ENCODE measurements at regions not wholly inside any gene's neighbourhood (a gene's known extent, or its start where the extent isn't known, plus 50 kb on each side); places are given as distances from the start of the nearest gene placed in this dataset.
A peak's percentile ranks its signal among the peaks of the same experiment; 100 is the strongest.

DNA sequence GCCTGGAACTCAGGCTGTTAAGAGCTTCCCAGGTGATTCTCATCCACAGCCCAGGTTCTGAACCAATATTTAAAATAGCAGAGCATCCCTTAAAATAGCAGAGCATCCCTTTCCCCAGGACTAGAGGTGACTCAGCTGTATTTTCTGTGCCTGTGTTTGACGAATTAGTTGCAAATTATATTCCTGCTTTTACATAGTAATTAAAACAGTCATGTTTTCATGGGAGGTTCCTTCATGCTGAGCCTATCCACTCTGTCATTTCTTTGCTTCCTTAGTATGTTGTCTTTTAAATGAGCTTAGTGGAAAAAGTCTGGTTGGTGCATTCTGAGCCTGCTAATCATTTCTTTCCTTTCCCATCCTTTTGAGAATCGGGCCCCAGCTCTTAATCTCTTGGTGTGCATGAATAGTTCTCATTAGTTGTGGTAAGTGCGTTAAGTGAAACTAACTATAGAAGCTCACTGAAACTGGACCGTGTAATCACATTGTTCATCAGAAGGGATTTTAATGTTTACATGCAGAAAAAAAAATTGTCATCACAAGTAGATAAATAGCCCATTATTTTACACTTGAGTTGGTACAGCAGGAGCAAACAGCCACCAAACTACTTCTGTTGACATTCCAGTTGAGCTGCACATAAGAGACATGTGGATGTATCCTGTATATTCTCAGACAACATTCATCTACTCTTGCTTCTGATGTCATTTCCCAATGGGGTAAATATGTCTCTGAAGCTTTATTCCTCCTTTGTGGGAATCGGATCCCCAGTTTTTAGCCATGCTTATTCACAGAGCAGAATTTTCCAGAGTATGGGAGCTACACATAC is 596.9 kb upstream of the WWC1 start:
- DNase-seq, result no peak

DNA sequence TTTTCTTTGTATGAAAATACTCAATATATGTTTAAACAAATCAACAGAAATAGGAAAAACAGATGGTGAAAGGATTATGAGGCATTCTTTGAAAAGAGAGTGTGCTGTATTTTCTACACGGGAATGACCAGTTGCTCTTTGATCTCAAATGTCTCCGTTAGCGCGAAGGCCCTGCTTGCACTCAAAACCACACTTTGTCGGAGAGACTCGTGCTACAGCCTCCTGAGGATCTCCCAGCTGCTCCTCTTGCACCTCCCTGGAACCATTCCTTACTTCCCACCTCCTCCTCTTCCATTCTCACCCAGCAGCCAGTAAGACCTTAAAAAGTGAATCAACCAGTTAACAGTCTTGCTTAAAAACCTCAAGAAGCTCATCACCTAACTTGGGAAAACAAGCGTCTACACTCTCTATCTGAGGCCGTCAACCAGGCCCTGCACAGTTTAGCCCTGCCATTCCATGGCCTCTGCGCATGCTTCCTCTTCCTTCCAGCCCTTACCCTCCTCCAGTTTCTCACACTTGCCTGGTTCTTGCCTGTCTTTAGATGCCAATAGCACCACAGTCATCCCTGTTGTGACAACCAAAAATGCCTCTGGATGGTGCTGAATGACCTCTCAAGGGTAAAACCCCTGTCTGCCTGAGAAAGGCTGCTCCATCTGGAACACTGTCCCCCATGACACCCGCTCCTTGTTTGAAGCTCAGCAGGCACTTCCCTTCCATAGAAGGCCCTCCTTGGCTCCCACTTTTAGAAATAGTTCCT is 594.7 kb upstream of the WWC1 start:
- no peak for DNase-seq

DNA sequence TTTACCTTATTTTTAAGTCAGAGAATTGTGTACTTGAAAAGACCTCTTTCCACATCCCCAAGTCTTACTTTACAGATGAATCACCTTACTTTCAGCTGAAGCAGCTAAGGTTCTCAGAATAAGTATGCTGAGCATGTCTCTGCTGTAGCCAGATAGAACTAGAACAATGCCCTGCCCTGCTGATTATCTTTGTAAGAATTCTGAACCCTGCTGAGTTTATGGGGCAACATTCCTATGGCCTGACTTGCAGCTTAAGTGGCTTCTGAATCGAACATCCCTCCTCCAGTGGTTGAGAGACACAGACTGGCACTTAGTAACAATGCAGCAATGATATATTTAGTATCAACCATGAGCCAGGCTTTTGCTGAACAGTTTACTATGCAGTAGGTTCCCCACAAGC is 592.0 kb upstream of the WWC1 start:
- DNase-seq, result no peak

DNA sequence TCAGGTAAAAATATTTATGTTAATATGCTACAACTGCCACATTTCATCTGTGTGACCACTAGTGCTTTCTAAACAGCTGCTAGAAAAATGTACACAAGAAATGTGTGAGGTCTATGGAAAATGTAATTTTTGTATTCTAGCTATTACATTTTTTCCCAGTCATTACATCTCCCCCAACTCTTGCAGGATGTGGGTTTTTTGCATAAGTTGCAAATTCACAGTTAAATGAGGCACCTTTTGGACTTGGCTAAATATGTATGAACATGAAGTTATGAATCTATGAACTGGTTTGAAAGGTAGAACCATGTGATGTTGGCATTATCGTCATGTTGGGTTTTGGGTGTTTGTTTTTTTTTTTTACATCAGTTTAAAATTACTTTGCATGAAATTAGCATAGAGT is 590.4 kb upstream of the WWC1 start:
- DNase-seq, result no peak

DNA sequence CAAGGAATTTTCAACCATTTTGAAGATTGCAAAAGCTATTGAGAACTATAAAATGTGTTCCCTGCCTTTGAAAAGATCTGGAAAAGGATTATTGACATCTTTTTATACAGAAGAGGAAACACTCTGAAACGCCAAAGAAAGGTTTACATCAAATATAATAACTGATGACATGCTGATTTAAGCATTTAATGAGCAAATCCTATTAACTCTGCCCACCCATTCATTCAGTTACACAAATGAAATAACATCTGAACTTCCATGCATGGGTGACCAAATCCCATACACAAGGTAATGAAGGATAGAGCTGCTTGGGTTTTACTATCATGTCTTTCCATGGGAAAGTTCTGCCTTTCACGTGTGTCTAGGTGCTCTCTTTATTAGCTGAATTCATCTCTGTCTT is 589.4 kb upstream of the WWC1 start:
- no peak for DNase-seq

DNA sequence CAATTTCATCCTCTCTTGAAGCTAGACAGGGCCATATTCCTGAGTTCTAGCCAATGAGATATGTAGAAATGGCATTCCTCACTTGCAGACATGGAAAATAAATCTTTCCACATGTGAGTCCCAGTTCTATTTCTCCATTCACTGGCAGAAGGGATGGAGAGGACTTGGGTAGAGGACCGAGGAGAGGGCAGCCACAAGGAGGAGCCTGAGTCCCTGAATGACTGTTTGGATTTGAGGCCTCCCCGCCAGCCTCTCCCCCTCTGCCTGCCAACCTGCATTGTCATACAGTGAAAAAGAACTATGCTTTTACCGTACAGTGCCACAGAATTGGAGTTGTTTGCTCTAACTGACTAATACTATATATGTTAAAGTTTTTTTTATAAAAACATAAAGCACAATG is 583.0 kb upstream of the WWC1 start:
- DNase-seq, result no peak

DNA sequence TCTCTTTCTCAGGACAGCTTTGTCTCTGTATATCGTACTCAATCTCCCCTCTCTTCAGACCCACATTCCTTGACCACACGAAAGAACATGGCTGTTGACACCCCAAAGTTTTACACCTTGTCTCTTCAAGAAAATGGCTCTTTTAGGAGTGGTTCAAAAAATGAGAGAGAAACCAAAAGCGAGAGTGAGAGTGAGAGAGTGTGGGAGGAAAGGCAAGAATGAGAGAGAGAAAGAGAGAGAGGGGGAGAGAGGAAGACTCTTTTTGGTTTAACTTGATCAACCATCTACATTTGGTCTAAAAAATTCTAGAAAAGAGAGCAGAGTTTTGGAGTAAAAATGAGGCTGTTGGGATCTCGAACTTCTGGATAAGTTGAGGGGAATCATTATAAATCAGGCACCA is 581.8 kb upstream of the WWC1 start:
- DNase-seq, result no peak

DNA sequence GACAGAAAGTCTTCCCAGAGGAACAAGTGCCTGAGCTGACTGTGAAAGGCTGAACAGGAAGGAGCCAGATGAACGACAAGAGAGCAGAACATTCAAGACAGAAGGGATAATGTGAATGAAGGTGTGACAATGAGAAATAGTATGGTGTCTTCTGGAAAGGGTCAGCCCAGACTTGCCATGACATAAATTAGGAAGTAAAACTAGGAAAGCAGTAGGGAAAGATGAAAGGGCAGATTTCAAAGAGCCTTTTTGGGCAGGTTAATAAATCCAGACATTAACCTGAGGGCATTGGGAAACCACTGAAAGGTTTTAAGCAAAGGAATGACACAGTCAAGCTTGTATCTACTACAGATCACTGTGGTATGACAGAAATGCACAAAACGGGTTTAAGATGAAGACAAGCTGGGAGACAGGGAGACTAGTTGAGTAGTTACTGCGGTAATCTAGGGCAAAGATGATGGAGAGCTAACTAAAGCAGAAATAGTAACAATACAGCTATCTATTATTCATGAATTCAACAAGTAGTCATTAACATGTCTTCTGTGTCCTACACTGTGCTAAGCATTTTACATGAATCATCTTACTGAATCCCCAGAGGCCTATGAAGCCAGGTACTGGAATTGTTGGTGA is 580.9 kb upstream of the WWC1 start:
- DNase-seq, result no peak

DNA sequence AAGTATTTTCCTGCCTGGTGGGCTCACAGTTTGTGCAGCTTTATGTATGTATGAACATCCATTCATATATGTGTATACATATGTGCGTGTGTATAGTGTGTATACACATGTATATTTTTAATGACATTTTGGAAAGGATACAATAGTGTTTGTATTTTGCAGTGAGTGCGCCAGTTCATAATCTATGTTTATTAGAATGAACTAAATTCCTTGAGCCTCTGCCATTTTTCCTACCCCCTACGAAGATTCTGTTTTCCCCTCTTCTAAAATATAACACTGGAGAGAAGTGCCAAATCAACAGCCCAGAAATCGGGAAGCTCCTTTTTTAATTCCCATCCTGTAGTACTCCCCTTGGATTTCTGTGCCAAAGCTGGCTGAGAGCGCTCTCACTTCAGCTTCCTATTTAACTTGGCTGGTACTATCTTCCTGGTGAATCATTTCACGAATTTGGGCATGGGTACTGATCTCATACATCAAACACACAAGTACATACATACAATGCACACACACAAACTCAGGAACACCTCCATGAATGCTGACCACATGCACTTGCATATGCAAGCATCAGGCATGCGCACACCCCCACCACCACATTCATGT is 578.4 kb upstream of the WWC1 start:
- no peak for DNase-seq

DNA sequence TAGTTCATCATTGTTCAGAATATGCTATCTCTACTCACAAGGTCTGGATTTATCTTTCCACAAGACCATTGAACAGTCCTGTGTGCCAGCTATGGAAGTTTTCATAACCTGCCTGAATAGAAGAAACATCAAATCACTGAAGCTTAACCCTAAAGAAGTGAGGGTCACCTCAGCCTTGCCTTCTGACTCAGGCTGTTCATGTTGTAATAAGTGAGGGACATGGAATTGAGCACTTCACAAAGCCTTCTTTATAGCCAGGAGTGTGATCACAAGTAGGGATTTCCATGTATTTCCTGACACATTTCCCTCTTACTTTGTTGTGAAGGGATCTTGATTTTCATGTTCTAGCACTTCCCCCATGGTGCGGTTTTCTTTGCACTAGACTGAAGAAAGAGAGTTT is 577.5 kb upstream of the WWC1 start:
- no peak for DNase-seq

DNA sequence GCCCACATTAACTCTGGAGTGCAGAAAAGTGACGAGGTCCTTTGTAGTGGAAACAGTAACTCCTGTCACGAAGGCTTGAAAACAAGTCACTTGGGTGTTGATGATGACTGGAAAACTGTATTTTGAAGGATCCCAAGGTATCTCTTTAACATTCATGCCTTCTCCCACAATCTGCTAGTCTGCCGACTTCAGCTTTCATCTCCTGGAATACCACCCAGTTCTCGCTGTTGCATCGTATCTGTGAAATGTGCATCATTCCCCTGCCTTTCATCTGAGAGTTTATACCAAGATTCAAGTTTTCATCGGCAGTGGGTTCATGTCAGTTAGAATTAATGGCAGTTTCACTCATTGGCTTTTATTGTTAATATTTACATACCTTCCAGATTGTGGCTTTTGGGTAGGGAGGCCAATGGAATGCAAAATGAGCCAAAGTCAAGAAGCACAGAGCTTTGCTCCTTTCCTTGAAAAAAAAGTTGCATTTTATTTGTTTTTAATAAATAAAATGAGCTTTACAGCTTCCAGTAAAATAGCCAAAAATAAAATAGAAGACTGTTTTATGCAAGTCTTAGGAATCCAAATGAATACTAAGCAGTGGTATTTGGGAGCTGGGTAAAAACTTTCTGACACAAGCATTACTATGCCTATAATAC is 575.2 kb upstream of the WWC1 start:
- DNase-seq, result no peak

DNA sequence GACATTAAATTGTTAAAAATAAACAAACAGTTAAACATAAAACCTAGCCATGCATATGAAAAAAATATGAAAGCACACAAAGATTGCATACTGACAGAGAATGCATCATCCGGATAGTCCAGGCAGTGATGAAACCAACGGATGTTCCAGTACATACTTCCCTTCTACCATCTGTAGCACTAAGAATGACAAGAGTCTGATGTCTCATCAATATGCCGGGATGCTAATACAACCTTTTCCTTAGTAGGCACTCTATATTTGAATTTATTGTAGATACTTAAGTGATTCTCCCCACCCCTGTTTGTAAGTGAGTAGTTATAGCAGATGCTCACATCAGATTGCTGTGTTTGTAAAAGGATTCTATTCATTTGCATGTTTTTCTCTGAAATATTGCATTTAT is 571.2 kb upstream of the WWC1 start:
- no peak for DNase-seq

DNA sequence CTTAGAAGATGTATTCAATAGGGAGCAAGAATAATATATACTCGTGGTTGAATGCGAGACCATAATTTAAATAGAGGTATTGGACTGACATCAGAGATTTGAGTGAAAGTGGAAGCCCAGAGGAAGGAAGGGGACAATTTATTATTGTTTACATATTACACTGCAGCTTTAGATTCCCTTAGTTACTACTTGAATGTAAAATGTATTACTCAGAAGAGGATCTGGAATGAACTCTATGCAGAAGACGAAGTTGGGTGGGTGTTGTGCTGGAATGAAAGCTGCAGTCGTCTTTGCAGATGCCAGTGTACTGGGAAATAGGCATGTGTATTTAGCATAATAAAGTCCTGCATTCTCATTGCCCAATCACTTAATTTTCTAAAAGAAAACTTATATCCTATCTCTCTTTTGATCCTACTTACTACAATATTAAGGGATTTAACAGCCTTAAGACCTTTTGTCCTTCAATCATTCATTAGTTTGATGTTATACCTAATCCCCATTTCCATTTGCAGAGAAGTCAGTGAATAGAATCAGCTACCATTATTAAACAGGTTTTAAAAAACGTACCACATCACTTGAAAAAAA is 570.7 kb upstream of the WWC1 start:
- DNase-seq, result no peak

DNA sequence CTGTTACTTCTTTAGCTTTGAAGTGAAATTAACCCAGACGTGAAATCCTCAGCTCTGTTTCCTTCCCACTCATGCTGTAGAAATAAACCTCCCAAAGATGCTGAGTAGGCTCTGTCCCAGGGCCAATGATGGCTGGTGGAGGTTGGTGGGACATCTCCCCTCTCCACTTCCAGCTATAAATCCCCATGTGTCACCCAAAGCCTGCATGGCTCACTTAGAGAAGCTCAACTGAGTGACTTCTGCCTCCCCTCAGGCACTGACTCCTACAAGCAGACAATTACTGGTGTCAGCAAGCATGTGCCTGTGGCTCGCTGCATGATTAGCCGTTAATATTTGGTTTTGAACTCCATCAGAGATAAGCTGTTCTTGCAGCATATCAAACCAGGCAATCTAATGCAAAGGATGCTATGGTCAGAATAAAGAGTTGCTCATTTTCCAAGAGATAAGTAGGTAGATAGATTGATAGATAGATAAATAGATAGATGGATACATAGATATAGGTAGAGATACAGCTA is 569.5 kb upstream of the WWC1 start:
- DNase-seq, result no peak

DNA sequence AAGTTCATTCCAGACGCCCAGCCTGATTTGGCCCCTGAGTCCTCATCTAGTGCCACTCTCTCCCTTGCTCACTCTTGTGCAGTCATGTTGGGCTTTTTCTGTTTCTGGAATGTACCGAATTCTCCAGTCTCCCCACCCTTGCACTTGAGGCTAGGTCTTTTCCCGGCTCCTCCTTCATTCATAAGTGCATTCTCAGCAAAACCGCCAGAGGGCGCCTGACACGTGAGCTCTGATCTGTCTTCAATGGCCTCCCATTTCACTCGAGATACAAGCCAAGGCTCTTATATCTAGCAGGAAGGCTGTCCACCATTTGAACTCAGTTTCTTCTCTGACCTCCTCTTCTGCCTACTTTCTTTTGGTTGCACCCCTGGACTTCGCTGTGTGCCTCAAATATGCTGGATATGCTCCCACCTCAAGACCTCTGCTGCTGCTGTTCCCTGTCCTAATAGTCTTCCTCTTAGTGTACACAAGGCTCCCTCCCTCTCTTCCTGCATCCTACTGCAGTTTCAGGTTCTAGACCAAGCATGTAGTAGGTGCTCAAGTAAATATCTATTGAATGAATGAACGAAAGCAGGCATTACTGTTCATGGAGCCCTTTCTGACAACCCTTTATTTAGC is 568.1 kb upstream of the WWC1 start:
- DNase-seq, result peak; percentile 62

DNA sequence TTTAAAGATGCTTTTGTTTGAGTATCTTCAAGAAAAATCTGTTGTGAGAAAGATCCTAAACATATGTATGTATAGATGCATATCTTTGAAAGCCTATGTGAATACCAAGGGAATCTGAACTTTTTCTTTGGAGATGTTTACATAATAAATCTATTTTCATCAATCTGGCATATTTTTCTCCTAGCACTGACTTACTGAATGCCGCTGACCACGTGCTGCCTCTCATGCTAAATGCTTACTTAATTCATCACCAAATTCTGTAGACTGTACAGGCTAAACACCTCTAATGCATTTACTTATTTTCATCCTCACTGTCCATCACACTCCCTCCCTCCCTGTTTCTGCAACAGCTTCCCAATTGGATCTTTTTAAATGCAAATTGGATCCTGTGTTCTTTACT is 566.2 kb upstream of the WWC1 start:
- DNase-seq, result no peak

DNA sequence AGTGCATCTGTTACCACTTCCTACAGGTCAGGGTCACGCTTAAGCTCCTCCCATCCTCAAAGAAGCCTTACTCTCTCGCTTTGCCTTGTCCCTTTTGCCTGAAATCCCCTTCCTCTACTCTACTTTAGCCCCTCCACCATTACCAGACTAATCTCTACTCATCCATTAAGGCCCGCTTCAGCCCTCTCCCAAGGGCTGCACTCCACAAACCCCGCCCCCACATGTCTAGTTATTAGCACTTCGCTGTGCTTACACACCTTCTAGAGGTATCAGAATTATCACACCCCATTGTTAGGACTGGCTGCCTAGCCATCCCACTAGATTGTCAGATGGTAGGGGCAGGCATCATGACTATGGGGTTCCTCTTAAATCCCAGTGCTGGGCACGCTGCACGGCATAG is 565.7 kb upstream of the WWC1 start:
- no peak for DNase-seq

DNA sequence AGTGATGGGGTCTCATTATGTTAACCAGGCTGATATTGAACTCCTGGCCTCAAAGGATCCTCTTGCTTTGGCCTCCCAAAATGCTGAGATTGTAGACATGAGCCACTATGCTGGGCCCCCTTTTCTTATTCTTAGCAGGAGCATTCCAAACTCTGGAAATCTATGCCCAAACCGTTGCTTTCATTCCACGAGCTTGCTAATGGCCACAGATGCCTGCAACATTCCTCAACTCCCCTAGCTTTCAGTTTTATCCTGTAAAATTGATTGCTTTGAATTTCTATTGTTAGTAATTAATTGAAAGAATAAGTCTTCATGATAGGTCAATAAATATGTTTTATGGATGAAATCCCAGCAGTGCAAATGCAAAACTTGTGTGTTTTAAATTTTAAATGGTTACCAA is 564.8 kb upstream of the WWC1 start:
- DNase-seq, result no peak

DNA sequence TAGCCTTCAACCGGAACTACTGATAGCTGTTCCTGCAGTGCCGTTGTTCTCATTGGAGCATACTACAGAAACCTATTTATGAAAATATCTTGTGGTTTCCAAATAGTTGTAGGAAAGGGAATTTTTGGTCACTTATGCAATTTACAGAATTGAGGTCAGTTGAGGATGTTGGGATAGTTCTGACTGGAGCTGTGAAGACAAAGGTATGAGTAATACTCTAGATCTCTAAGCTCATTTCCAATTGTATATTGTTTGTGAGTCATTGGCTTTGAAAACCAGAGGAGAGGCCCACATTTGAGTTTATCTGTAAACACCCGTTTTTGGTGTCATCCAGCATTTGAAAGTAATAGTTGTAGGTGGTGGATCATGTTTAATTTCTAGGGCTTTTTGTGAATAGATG is 561.3 kb upstream of the WWC1 start:
- DNase-seq, result no peak

DNA sequence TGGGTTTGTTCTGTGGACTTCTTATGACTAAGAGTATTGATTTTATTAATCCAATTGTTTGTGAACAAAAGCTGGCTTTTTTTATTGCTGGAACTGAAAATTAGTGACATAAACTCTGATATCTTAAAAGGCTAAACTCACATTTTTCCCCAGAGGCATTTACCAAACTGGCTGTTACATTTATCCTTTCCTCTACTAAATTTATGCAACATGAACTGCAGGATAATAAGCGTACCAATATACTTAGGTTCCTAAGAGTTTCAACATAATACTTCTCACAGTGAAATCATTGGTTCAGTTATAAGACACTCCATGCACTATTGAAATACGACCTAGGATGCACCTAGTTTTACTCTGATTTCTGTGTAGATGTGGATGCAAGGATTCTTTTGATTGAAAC is 560.8 kb upstream of the WWC1 start:
- no peak for DNase-seq

DNA sequence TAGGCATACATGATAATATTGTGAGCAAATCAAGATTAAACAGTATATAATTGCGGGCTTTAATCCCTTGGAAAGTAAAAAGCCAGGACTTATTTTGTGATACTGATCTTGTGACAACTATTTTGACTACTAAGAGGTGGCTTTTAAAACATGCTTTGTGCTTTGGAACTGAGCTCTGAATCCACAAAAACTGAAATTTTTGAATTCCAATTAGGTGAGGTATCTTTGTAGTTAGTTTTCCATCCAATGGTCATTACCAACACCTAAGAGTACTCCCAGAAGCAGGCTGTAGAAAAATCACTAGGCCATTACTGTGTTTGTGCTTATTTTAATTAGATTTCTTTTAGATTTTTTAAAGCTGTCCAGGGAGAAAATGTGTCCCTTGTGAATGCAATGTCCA is 559.5 kb upstream of the WWC1 start:
- no peak for DNase-seq

DNA sequence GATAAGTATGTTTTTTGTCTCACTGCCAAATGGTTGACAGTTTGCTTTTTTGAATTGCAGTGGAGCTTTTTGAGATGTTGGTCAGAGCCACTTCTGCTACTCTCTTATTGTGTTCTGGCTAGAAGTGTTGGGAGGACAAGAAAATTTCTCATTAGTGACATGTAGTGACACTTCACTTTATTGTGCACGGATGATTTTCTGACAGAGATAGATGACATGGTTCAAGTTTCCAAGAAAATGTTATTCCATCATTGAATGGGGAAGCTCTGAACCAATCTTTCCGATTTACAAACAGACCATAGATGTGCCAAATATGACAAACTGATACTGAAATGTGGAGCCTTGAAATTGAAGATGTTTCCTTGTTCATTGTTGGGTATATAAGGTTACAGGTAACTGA is 558.9 kb upstream of the WWC1 start:
- no peak for DNase-seq

Data from right kidney (tissue), 1 donor.